ENCODE measurements at regions not wholly inside any gene's neighbourhood (a gene's known extent, or its start where the extent isn't known, plus 50 kb on each side); places are given as distances from the start of the nearest gene placed in this dataset.

- 62% methylated on average over 2 of the region's 2 CpGs for WGBS (ENCODE audit: missing lambda C conversion rate)
- ChIA-PET CTCF (interaction anchor here (1.5 to 1.7 kb wide), 2 partner anchors 22 to 656 kb away, joined by 3 read pairs; no protein-coding TSS in a partner anchor), POLR2A (no interaction called here)
- Histone ChIP-seq H3K4me3 (no peak overlapping the region), H3K4me2 (no peak overlapping the region), H3K9me3 (no peaks in the 10 kb centered on the region), H3K27ac (no peak overlapping the region), H3K4me1 (peaks cover 18% of the 10 kb centered on the region)
- no peak for DNase-seq (ENCODE audit: low read depth in 1 of 2, low spot score in 1 of 2)
- ATAC-seq = no peak
- TF ChIP-seq FOSL2 (IDR thresholded peaks at IDR 0.05) (no peak), FOSL2 (CRISPR knock-in tag; IDR thresholded peaks at IDR 0.05) (no peak), HOXB13 (CRISPR knock-in tag; IDR thresholded peaks at IDR 0.05; ENCODE audit: low read depth) (no peak), CEBPB (IDR thresholded peaks at IDR 0.05) (no peak), RCOR1 (IDR thresholded peaks at IDR 0.05; ENCODE audit: low read depth, low read length) (no peak), RAD21 (conservative IDR thresholded peaks at IDR 0.05 in 1 of 2, IDR thresholded peaks at IDR 0.05 in 1 of 2) (no peak), GATA3 (IDR thresholded peaks at IDR 0.05; ENCODE audit: borderline replicate concordance) (no peak), POLR2AphosphoS2 (conservative IDR thresholded peaks at IDR 0.05; ENCODE audit: low read length) (no peak), ZNF302 (CRISPR knock-in tag; IDR thresholded peaks at IDR 0.05) (no peak)
- FAIRE-seq = no peak
These were observed 659.0 kb downstream of the IRS1 start for GRCh38 chr2:226140594-226140993.

- H3K4me1 ChIP-seq = peaks cover 20% of the 10 kb centered on the region
- peak overlapping the region in 1 of 2 experiments; percentile 46; a peak in 1 of 6 replicates for H3K27ac ChIP-seq
- ATAC-seq = no peak
- FAIRE-seq = no peak
- TF ChIP-seq POLR2AphosphoS2 (conservative IDR thresholded peaks at IDR 0.05; ENCODE audit: low read length) (no peak), GATA3 (IDR thresholded peaks at IDR 0.05; ENCODE audit: borderline replicate concordance) (no peak), FOSB (CRISPR knock-in tag; IDR thresholded peaks at IDR 0.05) (no peak), ESRRA (IDR thresholded peaks at IDR 0.05; ENCODE audit: borderline replicate concordance, low read length) (no peak), MAX (IDR thresholded peaks at IDR 0.05) (no peak), JUN (IDR thresholded peaks at IDR 0.05) (no peak), HDAC2 (IDR thresholded peaks at IDR 0.05) (no peak)
- H3K4me3 ChIP-seq = no peak overlapping the region
- H3K4me2 ChIP-seq = no peak overlapping the region
- ChIA-PET POLR2A (no interaction called here), CTCF (interaction anchor here (1.1 to 1.7 kb wide), 2 partner anchors 15 to 657 kb away, joined by 3 read pairs; no protein-coding TSS in a partner anchor)
- no peak for DNase-seq (ENCODE audit: low read depth in 1 of 2, low spot score in 1 of 2)
- H3K9me3 ChIP-seq = no peaks in the 10 kb centered on the region
These were observed 659.9 kb downstream of the IRS1 start for GRCh38 chr2:226139759-226140158.

GRCh38 chr2:226137201-226137811, 662.3 kb downstream of the IRS1 start:
- ChIA-PET POLR2A (no interaction called here), CTCF (interaction anchor here (0.9 to 1.5 kb wide), 3 partner anchors 9 to 248 kb away, joined by 3 to 4 read pairs (median 3); no protein-coding TSS in a partner anchor)

More at GRCh38 chr2:226137201-226137811, 662.3 kb downstream of the IRS1 start:
- H3K9me3 ChIP-seq = no peaks in the 10 kb centered on the region
- 12% methylated on average over 4 of the region's 4 CpGs for WGBS (ENCODE audit: missing lambda C conversion rate)
- TF ChIP-seq GATA3 (IDR thresholded peaks at IDR 0.05; ENCODE audit: borderline replicate concordance) (peak; percentile 50; the same call in 1 of the 2 replicates), USF2 (IDR thresholded peaks at IDR 0.05) (no peak), FOSL2 (IDR thresholded peaks at IDR 0.05) (no peak), FOSL2 (CRISPR knock-in tag; IDR thresholded peaks at IDR 0.05) (peak; percentile 54), MAFK (IDR thresholded peaks at IDR 0.05; ENCODE audit: partially characterized antibody) (peak; percentile 74), HOXA7 (CRISPR knock-in tag; IDR thresholded peaks at IDR 0.05) (no peak), HMGXB4 (CRISPR knock-in tag; IDR thresholded peaks at IDR 0.05; ENCODE audit: borderline replicate concordance) (no peak)
- H3K4me2 ChIP-seq = peak overlapping the region; percentile 48
- DNase-seq (ENCODE audit: low read depth in 1 of 2, low spot score in 1 of 2) (peak in 1 of 2 experiments; percentile 57), ATAC-seq (peak in 1 of 2 experiments; percentile 84; a peak in 3 of 6 replicates), FAIRE-seq (no peak)
- H3K27ac ChIP-seq = peak overlapping the region; percentile 47 to 77
- H3K4me1 ChIP-seq = peaks cover 20% of the 10 kb centered on the region
- H3K4me3 ChIP-seq = no peak overlapping the region

Data from A549 (cell line).